HG02763 (cell line): ENCODE measurements at regions not wholly inside any gene's neighbourhood (a gene's known extent, or its start where the extent isn't known, plus 50 kb on each side); places are given as distances from the start of the nearest gene placed in this dataset.

Experiments
- ATAC-seq: cut with Tn5 transposase; IDR thresholded peaks from one replicate; pipeline ENCODE4 v1.9.1; 2021; ENCODE audit warnings: mild to moderate bottlenecking, moderate library complexity; ENCODE audit not compliant: unreplicated experiment

- no peak for ATAC-seq
Measured at GRCh38 chr1:99152132-99152531, 112.2 kb upstream of the PLPPR4 start.

GRCh38 chr1:99163671-99164070 is 100.6 kb upstream of the PLPPR4 start:
- ATAC-seq = no peak

- ATAC-seq = no peak
Measured at GRCh38 chr1:99170516-99170915, 93.8 kb upstream of the PLPPR4 start.

GRCh38 chr1:99171184-99171813 is 93.0 kb upstream of the PLPPR4 start:
- ATAC-seq = no peak

- no peak for ATAC-seq
Measured at GRCh38 chr1:99173282-99173681, 91.0 kb upstream of the PLPPR4 start.

GRCh38 chr1:99173900-99174299 is 90.4 kb upstream of the PLPPR4 start:
- no peak for ATAC-seq

- ATAC-seq = no peak
Measured at GRCh38 chr1:99176753-99177152, 87.5 kb upstream of the PLPPR4 start.

- no peak for ATAC-seq
Measured at GRCh38 chr1:99177465-99177864, 86.8 kb upstream of the PLPPR4 start.

GRCh38 chr1:99180343-99180808 is 83.9 kb upstream of the PLPPR4 start:
- ATAC-seq = peak; percentile 99

- no peak for ATAC-seq
Measured at GRCh38 chr1:99180915-99181314, 83.4 kb upstream of the PLPPR4 start.

- no peak for ATAC-seq
Measured at GRCh38 chr1:99181892-99182291, 82.4 kb upstream of the PLPPR4 start.

GRCh38 chr1:99185196-99185595 is 79.1 kb upstream of the PLPPR4 start:
- ATAC-seq = no peak

GRCh38 chr1:99193431-99193830 is 70.9 kb upstream of the PLPPR4 start:
- no peak for ATAC-seq

- ATAC-seq = no peak
Measured at GRCh38 chr1:99198393-99198792, 65.9 kb upstream of the PLPPR4 start.

- no peak for ATAC-seq
Measured at GRCh38 chr1:99207216-99207615, 57.1 kb upstream of the PLPPR4 start.
